ENCODE measurements at regions not wholly inside any gene's neighbourhood (a gene's known extent, or its start where the extent isn't known, plus 50 kb on each side); places are given as distances from the start of the nearest gene placed in this dataset.

- H3K4me1 ChIP-seq = no peaks in the 10 kb centered on the region
- DNase-seq = no peak
- WGBS, 2 donors = 58 to 69% methylated on average over 1 of the region's 1 CpG
- intact Hi-C loops (cut with DNase I) = no loop called here
- no peaks in the 10 kb centered on the region for H3K36me3 ChIP-seq
- ATAC-seq = no peak
- no peaks in the 10 kb centered on the region for H3K27me3 ChIP-seq
- peaks cover 0 to 4% (median 0%) of the 10 kb centered on the region in 11 donors for H3K9me3 ChIP-seq
- no peak for TF ChIP-seq CTCF (IDR thresholded peaks at IDR 0.05)
- H3K4me3 ChIP-seq = no peak overlapping the region
- no peak overlapping the region for H3K27ac ChIP-seq
Measured at GRCh38 chr13:103941506-103942140, 875.4 kb upstream of the SLC10A2 start.

- no peak for ATAC-seq
Measured at GRCh38 chr13:103935117-103935516, 868.9 kb upstream of the SLC10A2 start.

GRCh38 chr13:103931885-103932284 is 865.7 kb upstream of the SLC10A2 start:
- no peak for TF ChIP-seq CTCF (IDR thresholded peaks at IDR 0.05)
- ATAC-seq = no peak
- no peaks in the 10 kb centered on the region for H3K27me3 ChIP-seq
- WGBS, 2 donors = 93 to 94% methylated on average over 12 of the region's 12 CpGs
- H3K36me3 ChIP-seq = no peaks in the 10 kb centered on the region
- no peak for DNase-seq
- peaks cover 0 to 17% (median 0%) of the 10 kb centered on the region in 11 donors for H3K9me3 ChIP-seq
- no peak overlapping the region for H3K27ac ChIP-seq
- H3K4me1 ChIP-seq = no peaks in the 10 kb centered on the region
- no peak overlapping the region for H3K4me3 ChIP-seq
- intact Hi-C loops (cut with DNase I) = no loop called here

More at GRCh38 chr13:103935117-103935516, 868.9 kb upstream of the SLC10A2 start:
- Histone ChIP-seq H3K27ac (no peak overlapping the region), H3K27me3 (no peaks in the 10 kb centered on the region), H3K36me3 (no peaks in the 10 kb centered on the region), H3K9me3 (peaks cover 0 to 17% (median 0%) of the 10 kb centered on the region in 11 donors), H3K4me3 (no peak overlapping the region), H3K4me1 (no peaks in the 10 kb centered on the region)
- intact Hi-C loops (cut with DNase I) = no loop called here
- no peak for DNase-seq
- WGBS, 2 donors = 84 to 87% methylated on average over 4 of the region's 4 CpGs
- TF ChIP-seq CTCF (IDR thresholded peaks at IDR 0.05) = no peak

- Histone ChIP-seq H3K9me3 (peaks cover 0 to 17% (median 0%) of the 10 kb centered on the region in 11 donors), H3K27ac (no peak overlapping the region), H3K27me3 (no peaks in the 10 kb centered on the region), H3K4me1 (no peaks in the 10 kb centered on the region), H3K36me3 (no peaks in the 10 kb centered on the region), H3K4me3 (no peak overlapping the region)
- no peak for TF ChIP-seq CTCF (IDR thresholded peaks at IDR 0.05)
- 80 to 81% methylated on average over 3 of the region's 3 CpGs for WGBS, 2 donors
- intact Hi-C loops (cut with DNase I) = no loop called here
- ATAC-seq (no peak), DNase-seq (no peak)
Measured at GRCh38 chr13:103931331-103931845, 865.2 kb upstream of the SLC10A2 start.
